HG03558 (cell line): ENCODE measurements at regions not wholly inside any gene's neighbourhood (a gene's known extent, or its start where the extent isn't known, plus 50 kb on each side); places are given as distances from the start of the nearest gene placed in this dataset.
"Not testable (repeated sequence)": the region's sequence is repeated elsewhere in the genome, so short reads cannot be mapped to it uniquely, and the experiment has no call there.

Source experiments
- ATAC-seq: cut with Tn5 transposase; IDR thresholded peaks from one replicate; pipeline ENCODE4 v1.9.1; 2021; ENCODE audit warnings: moderate number of reproducible peaks; ENCODE audit not compliant: unreplicated experiment; ENCODE audit errors: extremely low read depth

- ATAC-seq = no peak
Measured at GRCh38 chr2:136298631-136299030, 180.7 kb upstream of the CXCR4 start.

GRCh38 chr2:136297994-136298393 is 180.0 kb upstream of the CXCR4 start:
- no peak for ATAC-seq

- no peak for ATAC-seq
Measured at GRCh38 chr2:136297312-136297711, 179.4 kb upstream of the CXCR4 start.

- ATAC-seq = no peak
Measured at GRCh38 chr2:136295168-136295567, 177.2 kb upstream of the CXCR4 start.

- ATAC-seq = no peak
Measured at GRCh38 chr2:136291871-136292270, 173.9 kb upstream of the CXCR4 start.

GRCh38 chr2:136290326-136290725 is 172.4 kb upstream of the CXCR4 start:
- ATAC-seq = no peak

- ATAC-seq = no peak
Measured at GRCh38 chr2:136288249-136288648, 170.3 kb upstream of the CXCR4 start.

- ATAC-seq = no peak
Measured at GRCh38 chr2:136286423-136286822, 168.5 kb upstream of the CXCR4 start.

GRCh38 chr2:136284226-136285119 is 166.5 kb upstream of the CXCR4 start:
- no peak for ATAC-seq

- no peak for ATAC-seq
Measured at GRCh38 chr2:136282251-136282650, 164.3 kb upstream of the CXCR4 start.

GRCh38 chr2:136281281-136282114 is 163.5 kb upstream of the CXCR4 start:
- no peak for ATAC-seq

- ATAC-seq = not testable (repeated sequence)
Measured at GRCh38 chr2:136266346-136266745, 148.4 kb upstream of the CXCR4 start.

GRCh38 chr2:136259551-136259950 is 141.6 kb upstream of the CXCR4 start:
- ATAC-seq = no peak

- ATAC-seq = no peak
Measured at GRCh38 chr2:136257893-136258292, 139.9 kb upstream of the CXCR4 start.

- no peak for ATAC-seq
Measured at GRCh38 chr2:136255648-136256461, 137.9 kb upstream of the CXCR4 start.

GRCh38 chr2:136255127-136255526 is 137.2 kb upstream of the CXCR4 start:
- ATAC-seq = no peak

- ATAC-seq = no peak
Measured at GRCh38 chr2:136254681-136255080, 136.7 kb upstream of the CXCR4 start.

GRCh38 chr2:136253288-136254004 is 135.5 kb upstream of the CXCR4 start:
- ATAC-seq = no peak

GRCh38 chr2:136251885-136252585 is 134.1 kb upstream of the CXCR4 start:
- ATAC-seq = no peak
